Coronary artery (tissue), 2 donors: ENCODE measurements at regions not wholly inside any gene's neighbourhood (a gene's known extent, or its start where the extent isn't known, plus 50 kb on each side); places are given as distances from the start of the nearest gene placed in this dataset.

ENCODE experiments used
- DNase-seq: peaks from one replicate; pipeline ENCODE4 v3.0.0-alpha.2; 2017; ENCODE audit warnings: low spot score
- H3K27ac ChIP-seq, 2 donors: fragments of 200-600 bp; sonication (generic); one replicate each; pipeline ENCODE4 v1.5.1; 2016 to 2019
- H3K4me3 ChIP-seq: fragments of 200-600 bp; sonication (generic); 2 replicates; pipeline ENCODE4 v1.5.1; 2016; ENCODE audit warnings: mild to moderate bottlenecking, moderate library complexity
- TF ChIP-seq, protein P1 (sequence below): fragments of 200-600 bp; sonication (generic); IDR thresholded peaks from one replicate; pipeline ENCODE4 v1.5.1; 2019; ENCODE audit warnings: antibody characterized with exemption

DNA sequence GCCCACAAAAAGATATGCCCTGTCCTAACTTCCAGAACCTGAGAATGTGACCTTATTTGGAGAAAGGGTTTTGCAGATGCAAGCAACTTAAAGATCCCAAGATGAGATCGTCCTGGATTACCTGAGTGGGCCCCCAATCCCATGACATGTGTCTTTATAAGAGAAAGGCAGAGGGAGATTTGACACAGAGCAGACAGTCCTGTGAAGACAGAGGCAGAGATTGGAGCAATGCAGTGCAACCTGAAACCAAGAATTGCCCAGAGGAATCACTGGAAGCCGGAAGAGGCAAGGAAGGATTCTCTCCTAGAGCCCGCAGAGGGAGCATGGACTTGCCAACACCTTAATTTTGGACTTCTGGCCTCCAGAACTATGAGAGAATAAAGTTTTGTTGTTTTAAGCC, 171.5 kb downstream of the SMIM20 start:
- TF ChIP-seq, protein P1, sequence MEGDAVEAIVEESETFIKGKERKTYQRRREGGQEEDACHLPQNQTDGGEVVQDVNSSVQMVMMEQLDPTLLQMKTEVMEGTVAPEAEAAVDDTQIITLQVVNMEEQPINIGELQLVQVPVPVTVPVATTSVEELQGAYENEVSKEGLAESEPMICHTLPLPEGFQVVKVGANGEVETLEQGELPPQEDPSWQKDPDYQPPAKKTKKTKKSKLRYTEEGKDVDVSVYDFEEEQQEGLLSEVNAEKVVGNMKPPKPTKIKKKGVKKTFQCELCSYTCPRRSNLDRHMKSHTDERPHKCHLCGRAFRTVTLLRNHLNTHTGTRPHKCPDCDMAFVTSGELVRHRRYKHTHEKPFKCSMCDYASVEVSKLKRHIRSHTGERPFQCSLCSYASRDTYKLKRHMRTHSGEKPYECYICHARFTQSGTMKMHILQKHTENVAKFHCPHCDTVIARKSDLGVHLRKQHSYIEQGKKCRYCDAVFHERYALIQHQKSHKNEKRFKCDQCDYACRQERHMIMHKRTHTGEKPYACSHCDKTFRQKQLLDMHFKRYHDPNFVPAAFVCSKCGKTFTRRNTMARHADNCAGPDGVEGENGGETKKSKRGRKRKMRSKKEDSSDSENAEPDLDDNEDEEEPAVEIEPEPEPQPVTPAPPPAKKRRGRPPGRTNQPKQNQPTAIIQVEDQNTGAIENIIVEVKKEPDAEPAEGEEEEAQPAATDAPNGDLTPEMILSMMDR: no peak
- H3K27ac ChIP-seq: no peak overlapping the region

DNA sequence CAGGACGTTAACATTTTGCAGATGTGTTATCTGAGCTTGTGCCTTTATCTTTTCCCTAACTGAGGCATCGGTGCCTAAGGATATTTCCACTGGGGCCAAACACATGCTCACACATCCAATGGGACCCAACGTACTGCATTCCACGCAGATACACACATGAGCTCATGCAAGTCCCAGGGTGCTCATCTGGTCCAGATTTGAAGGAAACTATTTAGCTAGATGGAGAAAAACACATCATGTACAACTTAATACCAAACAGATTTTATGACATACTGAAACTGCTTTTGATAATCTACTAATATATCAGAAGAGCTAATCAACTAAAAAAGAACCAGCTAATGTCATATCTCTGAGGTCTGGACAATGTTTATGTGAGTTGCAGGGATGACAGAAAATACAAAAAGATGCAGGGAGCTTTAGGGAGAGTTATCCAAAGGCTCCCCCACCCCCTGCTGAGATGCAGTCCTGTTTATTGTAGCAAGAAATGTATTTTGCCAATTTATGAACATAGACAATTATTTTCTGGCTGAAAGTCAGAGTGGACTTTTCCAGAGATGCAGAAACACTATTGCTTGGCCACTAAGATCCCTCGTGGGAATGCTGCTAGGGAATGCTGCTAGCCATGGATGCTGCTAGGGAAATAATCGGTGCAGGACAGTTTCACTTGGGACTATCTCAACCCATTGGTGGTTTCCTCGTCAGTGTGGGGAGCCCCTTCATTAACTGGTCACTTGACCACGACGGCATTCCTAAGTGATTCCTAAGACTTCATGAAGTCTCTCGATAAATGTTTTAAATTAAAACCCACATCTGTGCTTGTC, 172.8 kb downstream of the SMIM20 start:
- TF ChIP-seq, protein P1: no peak
- DNase-seq: no peak
- Histone ChIP-seq H3K27ac (peak overlapping the region in 1 of 2 donors; percentile 68), H3K4me3 (no peak overlapping the region)

More for the DNA sequence above, 171.5 kb downstream of the SMIM20 start:
- DNase-seq: no peak
- no peak overlapping the region for H3K4me3 ChIP-seq

DNA sequence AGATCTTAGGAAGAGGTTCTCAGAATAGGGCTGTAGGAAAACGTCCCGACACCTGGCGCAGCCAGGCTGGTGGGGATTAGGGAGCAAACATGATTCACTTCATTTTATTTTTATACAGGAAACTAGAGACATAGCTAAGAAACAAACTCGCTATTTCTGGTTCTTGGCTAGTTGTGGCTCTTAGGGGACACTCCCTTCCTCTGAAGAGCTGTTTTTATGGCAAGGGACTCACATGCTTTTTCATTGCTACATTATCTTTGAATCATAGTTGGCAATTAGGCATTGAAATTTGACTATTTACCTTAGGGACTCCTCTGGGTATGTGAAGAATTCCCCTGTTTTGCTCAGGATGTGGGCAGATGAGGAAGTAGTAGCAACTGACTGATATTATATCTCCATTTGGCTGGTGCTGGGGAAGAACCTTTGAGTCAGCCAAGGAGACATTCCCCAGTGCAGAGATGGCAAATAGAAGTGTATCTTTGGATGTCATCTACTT, 174.5 kb downstream of the SMIM20 start:
- peak overlapping the region in 1 of 2 donors; percentile 68 for H3K27ac ChIP-seq
- TF ChIP-seq, protein P1: no peak

DNA sequence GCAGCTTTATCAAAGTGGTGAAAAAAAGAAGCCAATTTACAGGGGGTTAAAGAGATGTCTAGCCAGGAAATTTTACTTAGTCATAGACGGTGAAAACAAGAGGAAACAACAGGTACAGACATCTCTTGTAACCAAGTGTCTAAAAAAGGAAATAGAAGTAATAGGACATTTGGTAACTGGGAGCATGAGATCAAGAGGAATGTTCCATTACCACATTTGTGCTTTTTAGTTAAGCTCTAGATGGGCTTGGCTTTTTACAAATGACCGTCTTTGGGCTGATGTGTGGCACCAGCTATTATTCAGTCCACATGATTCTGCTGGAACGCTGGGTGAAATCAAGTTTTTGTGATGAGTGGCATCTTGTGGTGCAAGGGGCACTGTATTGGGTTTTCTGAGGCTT, 179.5 kb downstream of the SMIM20 start:
- Histone ChIP-seq H3K27ac (peak overlapping the region in 1 of 2 donors; percentile 7), H3K4me3 (no peak overlapping the region)
- TF ChIP-seq, protein P1: no peak
- DNase-seq: no peak

More for the DNA sequence above, 174.5 kb downstream of the SMIM20 start:
- DNase-seq: no peak
- no peak overlapping the region for H3K4me3 ChIP-seq

DNA sequence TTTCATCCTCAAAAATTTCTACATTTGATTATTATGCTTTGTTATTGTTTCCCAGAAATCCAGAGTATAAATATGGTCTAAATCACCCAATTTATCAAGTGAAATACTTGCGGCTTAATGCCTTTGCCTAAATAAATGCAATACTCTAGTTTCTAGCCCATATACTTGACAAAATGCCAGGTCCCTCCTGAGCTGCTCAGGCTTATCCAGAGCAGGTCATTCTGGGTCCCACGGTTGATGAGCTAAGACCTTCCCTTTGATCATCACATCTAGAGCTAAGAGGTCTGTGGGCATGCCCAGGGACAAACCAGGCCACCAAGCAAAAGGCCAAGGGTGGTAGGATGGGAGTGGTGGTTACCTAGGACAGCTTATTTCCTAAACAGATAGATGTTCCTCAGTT, 180.1 kb downstream of the SMIM20 start:
- no peak for DNase-seq
- H3K4me3 ChIP-seq: no peak overlapping the region
- H3K27ac ChIP-seq: peak overlapping the region in 1 of 2 donors; percentile 7
- TF ChIP-seq, protein P1: no peak

DNA sequence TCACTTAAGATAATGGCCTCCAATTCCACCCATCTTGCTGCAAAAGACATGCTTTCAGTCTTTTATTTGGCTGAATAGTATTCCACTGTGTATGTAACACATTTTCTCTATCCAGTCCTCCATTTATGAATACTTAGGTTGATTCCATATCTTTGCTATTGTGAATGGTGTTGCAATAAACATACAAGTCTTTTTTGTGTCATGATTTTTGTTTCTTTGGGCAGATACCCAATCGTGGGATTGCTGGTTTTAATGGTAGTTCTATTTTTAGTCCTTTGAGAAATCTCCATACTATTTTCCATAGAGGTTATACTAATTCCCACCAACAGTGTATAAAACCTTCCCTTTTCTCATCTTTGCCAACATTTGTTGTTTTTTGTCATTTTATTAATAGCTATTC, 180.9 kb downstream of the SMIM20 start:
- Histone ChIP-seq H3K27ac (no peak overlapping the region), H3K4me3 (no peak overlapping the region)
- no peak for DNase-seq
- TF ChIP-seq, protein P1: no peak

DNA sequence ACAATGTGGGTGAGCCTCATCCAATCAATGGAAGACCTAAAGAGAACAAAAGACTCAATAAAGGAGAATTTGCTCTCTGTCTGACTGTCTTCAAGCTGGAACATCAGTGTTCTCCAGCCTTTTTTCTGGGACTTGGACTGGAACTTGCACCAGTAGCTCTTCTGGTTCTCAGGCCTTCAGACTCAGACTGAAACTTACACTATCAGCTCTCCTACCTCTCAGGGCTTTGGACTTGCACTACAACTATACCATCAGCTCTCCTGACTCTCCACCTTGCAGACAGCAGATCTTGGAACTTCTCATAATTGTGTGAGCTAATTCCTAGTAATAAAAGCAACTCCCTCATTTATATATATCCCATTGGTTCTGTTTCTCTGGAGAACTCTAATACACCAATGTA, 185.9 kb downstream of the SMIM20 start:
- TF ChIP-seq, protein P1: no peak
- DNase-seq: no peak
- H3K27ac ChIP-seq: no peak overlapping the region
- H3K4me3 ChIP-seq: no peak overlapping the region
